Loucy (cell line): ENCODE measurements at regions not wholly inside any gene's neighbourhood (a gene's known extent, or its start where the extent isn't known, plus 50 kb on each side); places are given as distances from the start of the nearest gene placed in this dataset.

Experiments used
- H2AFZ ChIP-seq: fragments of 200-600 bp; sonication (generic); 2 replicates; pipeline ENCODE4 v1.6.0; 2016; ENCODE audit warnings: antibody characterized with exemption, mild to moderate bottlenecking, low read length, moderate library complexity
- H3F3A ChIP-seq: fragments of 200-600 bp; 2 replicates; pipeline ENCODE4 v1.6.0; 2016; ENCODE audit warnings: antibody characterized with exemption, low read depth, mild to moderate bottlenecking
- H3K27me3 ChIP-seq: fragments of 200-600 bp; sonication (generic); 2 replicates; pipeline ENCODE4 v1.6.1; 2014; ENCODE audit warnings: low read length, mild to moderate bottlenecking; ENCODE audit not compliant: insufficient read depth, poor library complexity, severe bottlenecking
- H3K36me3 ChIP-seq: fragments of 200-600 bp; sonication (generic); 2 replicates; pipeline ENCODE4 v1.6.1; 2016; ENCODE audit warnings: low read length; ENCODE audit not compliant: insufficient read depth
- H3K4me1 ChIP-seq: fragments of 200-600 bp; sonication (generic); 2 replicates; pipeline ENCODE4 v1.5.1; 2014; ENCODE audit warnings: low read length, mild to moderate bottlenecking; ENCODE audit not compliant: insufficient read depth, poor library complexity, severe bottlenecking
- H3K4me2 ChIP-seq: fragments of 200-600 bp; sonication (generic); 2 replicates; pipeline ENCODE4 v1.6.0; 2014; ENCODE audit warnings: antibody characterized with exemption, low read length, low read depth, mild to moderate bottlenecking; ENCODE audit not compliant: poor library complexity, severe bottlenecking
- H3K4me3 ChIP-seq: fragments of 200-600 bp; sonication (generic); 2 replicates; pipeline ENCODE4 v1.5.1; 2014; ENCODE audit warnings: low read length, mild to moderate bottlenecking, mixed read lengths; ENCODE audit not compliant: poor library complexity, severe bottlenecking
- H3K79me2 ChIP-seq: fragments of 200-600 bp; sonication (generic); 2 replicates; pipeline ENCODE4 v1.6.1; 2014; ENCODE audit warnings: low read length; ENCODE audit not compliant: insufficient read depth
- H3K9ac ChIP-seq: fragments of 200-600 bp; sonication (generic); 2 replicates; pipeline ENCODE4 v1.6.0; 2014; ENCODE audit warnings: mild to moderate bottlenecking, low read depth, low read length, moderate library complexity; ENCODE audit not compliant: poor library complexity, severe bottlenecking
- H3K9me2 ChIP-seq: fragments of 200-600 bp; sonication (generic); replicated peaks from 2 replicates; pipeline ENCODE4 v1.6.1; 2016; ENCODE audit warnings: low read depth, low read length, mixed read lengths
- H3K9me3 ChIP-seq: fragments of 200-600 bp; sonication (generic); 2 replicates; pipeline ENCODE4 v1.6.1; 2014; ENCODE audit warnings: mild to moderate bottlenecking, antibody characterized with exemption, low read length, low read depth; ENCODE audit not compliant: insufficient read depth
- H4K20me1 ChIP-seq: fragments of 200-600 bp; sonication (generic); 2 replicates; pipeline ENCODE4 v1.6.0; 2014; ENCODE audit warnings: antibody characterized with exemption, low read length, mild to moderate bottlenecking; ENCODE audit not compliant: insufficient read depth, poor library complexity, severe bottlenecking
- CTCF ChIP-seq: fragments of 200-600 bp; sonication (generic); conservative IDR thresholded peaks from 2 replicates; pipeline ENCODE4 v1.5.1; 2014; ENCODE audit warnings: mild to moderate bottlenecking, antibody characterized with exemption, low read length
- EZH2phosphoT487 ChIP-seq: fragments of 200-600 bp; IDR thresholded peaks from 2 replicates; pipeline ENCODE4 v1.6.1; 2018; ENCODE audit warnings: antibody characterized with exemption, mild to moderate bottlenecking, moderate library complexity, borderline replicate concordance

GRCh38 chr6:67814262-67814661 is 820.8 kb upstream of the ADGRB3 start:
- H3K9me3 ChIP-seq = no peaks in the 10 kb centered on the region; the same call in 1 of the 2 replicates
- no peak overlapping the region for H2AFZ ChIP-seq
- H3K4me1 ChIP-seq = no peaks in the 10 kb centered on the region
- TF ChIP-seq EZH2phosphoT487 = no peak
- TF ChIP-seq CTCF = no peak
- no peaks in the 10 kb centered on the region for H3K79me2 ChIP-seq
- H3K9ac ChIP-seq = no peak overlapping the region
- H3K36me3 ChIP-seq = no peaks in the 10 kb centered on the region
- H3F3A ChIP-seq = no peaks in the 10 kb centered on the region
- H3K27me3 ChIP-seq = no peaks in the 10 kb centered on the region
- no peak overlapping the region for H3K4me2 ChIP-seq
- no peaks in the 10 kb centered on the region for H3K9me2 ChIP-seq
- H4K20me1 ChIP-seq = no peaks in the 10 kb centered on the region
- no peak overlapping the region for H3K4me3 ChIP-seq

- no peaks in the 10 kb centered on the region for H3K79me2 ChIP-seq
- no peaks in the 10 kb centered on the region for H3K9me2 ChIP-seq
- no peak overlapping the region for H3K4me2 ChIP-seq
- H3K36me3 ChIP-seq = no peaks in the 10 kb centered on the region
- no peaks in the 10 kb centered on the region for H3K27me3 ChIP-seq
- H3K9me3 ChIP-seq = no peaks in the 10 kb centered on the region; the same call in 1 of the 2 replicates
- H3K4me3 ChIP-seq = no peak overlapping the region
- no peak overlapping the region for H3K9ac ChIP-seq
- no peak for TF ChIP-seq EZH2phosphoT487
- TF ChIP-seq CTCF = no peak
- H2AFZ ChIP-seq = no peak overlapping the region
- H3K4me1 ChIP-seq = no peaks in the 10 kb centered on the region
- no peaks in the 10 kb centered on the region for H4K20me1 ChIP-seq
- no peaks in the 10 kb centered on the region for H3F3A ChIP-seq
These were observed 822.4 kb upstream of the ADGRB3 start for GRCh38 chr6:67812693-67813092.

GRCh38 chr6:67812125-67812524 is 823.0 kb upstream of the ADGRB3 start:
- H3K36me3 ChIP-seq = no peaks in the 10 kb centered on the region
- no peak overlapping the region for H3K4me3 ChIP-seq
- H4K20me1 ChIP-seq = no peaks in the 10 kb centered on the region
- no peak overlapping the region for H2AFZ ChIP-seq
- TF ChIP-seq EZH2phosphoT487 (no peak), CTCF (no peak)
- H3K27me3 ChIP-seq = no peaks in the 10 kb centered on the region
- H3K4me2 ChIP-seq = no peak overlapping the region
- no peaks in the 10 kb centered on the region for H3F3A ChIP-seq
- no peaks in the 10 kb centered on the region; the same call in 1 of the 2 replicates for H3K9me3 ChIP-seq
- H3K9ac ChIP-seq = no peak overlapping the region
- H3K9me2 ChIP-seq = no peaks in the 10 kb centered on the region
- H3K79me2 ChIP-seq = no peaks in the 10 kb centered on the region
- no peaks in the 10 kb centered on the region for H3K4me1 ChIP-seq
